Tibial nerve (tissue), 4 donors: ENCODE measurements at regions not wholly inside any gene's neighbourhood (a gene's known extent, or its start where the extent isn't known, plus 50 kb on each side); places are given as distances from the start of the nearest gene placed in this dataset.
"Not testable (repeated sequence)": the region's sequence is repeated elsewhere in the genome, so short reads cannot be mapped to it uniquely, and the experiment has no call there.

ENCODE experiments used
- EP300 ChIP-seq, 2 donors: sonication (generic); formaldehyde crosslinking; IDR thresholded peaks; one replicate each; pipeline ENCODE4 v1.6.1; 2017; ENCODE audit warnings: antibody characterized with exemption in 2 of 2, mild to moderate bottlenecking in 1 of 2
- POLR2A ChIP-seq, 2 donors: fragments of 450-650 bp; IDR thresholded peaks; one replicate each; pipeline ENCODE4 v1.6.1; 2017; ENCODE audit warnings: antibody characterized with exemption in 2 of 2, mild to moderate bottlenecking in 2 of 2, moderate library complexity in 2 of 2
- TF ChIP-seq, protein P1 (sequence below), 5 experiments: fragments of 200-600 bp in 3 of 5; fragments of 450-650 bp in 2 of 5; sonication (generic) in 3 of 5; IDR thresholded peaks; one replicate each; pipeline ENCODE4 v1.5.1; 2016 to 2019; ENCODE audit warnings: antibody characterized with exemption in 5 of 5, mild to moderate bottlenecking in 3 of 5, moderate library complexity in 2 of 5

DNA sequence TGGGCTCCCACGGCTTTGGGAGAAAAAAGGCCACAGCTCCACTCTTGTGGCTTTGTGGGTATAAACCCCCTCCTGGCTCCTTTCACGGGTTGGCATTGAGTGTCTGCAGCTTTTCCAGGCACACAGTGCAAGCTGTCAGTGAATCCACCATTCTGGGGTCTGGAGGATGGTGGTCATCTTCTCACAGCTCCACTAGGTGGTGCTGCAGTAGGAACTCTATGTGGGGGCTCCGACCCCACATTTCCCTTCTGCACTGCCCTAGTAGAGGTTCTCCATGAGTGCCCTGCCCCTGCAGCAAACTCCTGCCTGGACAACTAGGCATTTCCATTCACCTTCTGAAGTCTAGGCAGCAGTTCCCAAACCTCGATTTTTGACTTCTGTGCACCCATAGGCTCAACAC lies 104.5 kb downstream of the ART5 start:
- TF ChIP-seq EP300, POLR2A (IDR thresholded peaks at IDR 0.05): not testable (repeated sequence)
- TF ChIP-seq, protein P1, sequence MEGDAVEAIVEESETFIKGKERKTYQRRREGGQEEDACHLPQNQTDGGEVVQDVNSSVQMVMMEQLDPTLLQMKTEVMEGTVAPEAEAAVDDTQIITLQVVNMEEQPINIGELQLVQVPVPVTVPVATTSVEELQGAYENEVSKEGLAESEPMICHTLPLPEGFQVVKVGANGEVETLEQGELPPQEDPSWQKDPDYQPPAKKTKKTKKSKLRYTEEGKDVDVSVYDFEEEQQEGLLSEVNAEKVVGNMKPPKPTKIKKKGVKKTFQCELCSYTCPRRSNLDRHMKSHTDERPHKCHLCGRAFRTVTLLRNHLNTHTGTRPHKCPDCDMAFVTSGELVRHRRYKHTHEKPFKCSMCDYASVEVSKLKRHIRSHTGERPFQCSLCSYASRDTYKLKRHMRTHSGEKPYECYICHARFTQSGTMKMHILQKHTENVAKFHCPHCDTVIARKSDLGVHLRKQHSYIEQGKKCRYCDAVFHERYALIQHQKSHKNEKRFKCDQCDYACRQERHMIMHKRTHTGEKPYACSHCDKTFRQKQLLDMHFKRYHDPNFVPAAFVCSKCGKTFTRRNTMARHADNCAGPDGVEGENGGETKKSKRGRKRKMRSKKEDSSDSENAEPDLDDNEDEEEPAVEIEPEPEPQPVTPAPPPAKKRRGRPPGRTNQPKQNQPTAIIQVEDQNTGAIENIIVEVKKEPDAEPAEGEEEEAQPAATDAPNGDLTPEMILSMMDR (IDR thresholded peaks at IDR 0.05): not testable (repeated sequence)
